HG02938 (cell line): ENCODE measurements at regions not wholly inside any gene's neighbourhood (a gene's known extent, or its start where the extent isn't known, plus 50 kb on each side); places are given as distances from the start of the nearest gene placed in this dataset.

Experiments
- ATAC-seq: cut with Tn5 transposase; IDR thresholded peaks from one replicate; pipeline ENCODE4 v1.9.1; 2021; ENCODE audit warnings: mild to moderate bottlenecking, moderate library complexity; ENCODE audit not compliant: unreplicated experiment

GRCh38 chr9:126235336-126236243, 91.0 kb upstream of the MVB12B start:
- ATAC-seq = no peak

DNA sequence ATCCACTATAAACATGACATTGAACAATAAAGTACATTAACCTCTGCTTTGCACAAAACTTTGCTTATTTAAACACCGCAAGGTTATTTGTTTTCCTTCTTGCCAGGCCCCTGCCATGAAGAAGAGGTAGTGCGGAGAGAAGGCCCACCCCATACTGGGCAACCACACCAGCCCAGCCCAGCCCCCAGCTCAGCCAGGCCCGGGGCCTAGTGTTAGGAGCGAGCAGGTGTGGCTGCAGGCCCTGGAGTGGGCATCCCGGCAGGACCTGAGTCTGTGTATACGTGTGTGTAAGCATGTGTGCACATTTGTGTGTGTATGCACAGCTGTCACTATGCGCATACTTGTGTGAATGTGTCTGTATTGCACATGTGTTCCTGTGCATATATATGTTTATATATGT, 90.4 kb upstream of the MVB12B start:
- ATAC-seq = no peak

DNA sequence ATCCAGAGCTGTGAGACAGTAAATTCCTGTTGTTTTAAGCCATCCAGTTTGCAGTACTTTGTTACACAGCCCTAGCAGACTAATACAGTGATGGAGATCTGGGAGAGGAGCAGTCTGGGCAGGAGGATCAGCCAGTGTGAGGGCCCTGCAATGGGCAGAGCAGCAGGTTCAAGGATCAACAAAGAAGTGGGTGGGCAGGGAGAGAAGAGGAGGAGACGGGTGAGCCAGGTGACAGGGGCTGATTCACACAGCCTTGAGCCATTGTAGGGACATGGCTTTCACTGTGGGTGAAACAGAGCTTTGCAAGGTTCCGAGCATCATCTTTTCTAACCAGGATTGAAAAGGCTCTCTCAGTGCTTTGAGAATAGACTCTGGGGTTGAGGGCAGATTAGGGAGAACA, 88.2 kb upstream of the MVB12B start:
- no peak for ATAC-seq

GRCh38 chr9:126239515-126239914, 87.1 kb upstream of the MVB12B start:
- ATAC-seq = no peak

- ATAC-seq = no peak
These were observed 85.8 kb upstream of the MVB12B start for GRCh38 chr9:126240835-126241234.

GRCh38 chr9:126248680-126249079, 77.9 kb upstream of the MVB12B start:
- no peak for ATAC-seq

DNA sequence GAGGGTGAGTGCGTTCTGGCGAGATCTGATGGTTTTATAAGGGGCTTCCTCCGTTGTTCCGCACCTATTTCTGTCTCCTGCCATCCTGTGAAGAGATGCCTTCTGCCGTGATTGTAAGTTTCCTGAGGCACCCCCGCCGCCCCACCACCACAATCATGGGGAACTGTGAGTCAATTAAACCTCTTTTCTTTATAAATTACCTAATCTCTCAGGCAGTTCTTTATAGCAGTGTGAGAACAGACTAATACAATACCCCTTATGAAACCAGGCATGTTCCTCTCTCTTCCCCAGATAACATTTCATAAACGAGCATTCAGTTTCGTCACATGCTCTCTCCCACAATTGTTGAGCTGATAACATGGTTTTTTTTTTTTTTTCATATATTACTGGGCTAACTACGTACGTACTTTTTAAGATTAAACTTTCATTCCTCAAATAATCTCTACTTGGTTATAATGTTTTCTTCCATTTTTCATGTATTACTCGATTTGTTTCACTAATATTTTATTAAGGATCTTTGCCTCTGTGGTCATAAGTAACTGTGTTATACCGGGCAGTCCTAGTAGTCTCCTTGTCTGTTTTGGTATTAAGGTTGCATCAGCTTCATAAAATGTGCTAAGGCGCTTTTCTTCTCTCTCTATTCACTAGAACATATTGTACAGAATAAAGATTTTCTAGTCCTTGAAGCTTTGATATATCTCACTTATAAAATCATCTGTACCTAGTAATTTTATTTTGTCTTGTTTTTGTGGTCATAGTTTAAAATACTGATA, 64.9 kb upstream of the MVB12B start:
- no peak for ATAC-seq

- no peak for ATAC-seq
These were observed 63.9 kb upstream of the MVB12B start for GRCh38 chr9:126262738-126263137.

DNA sequence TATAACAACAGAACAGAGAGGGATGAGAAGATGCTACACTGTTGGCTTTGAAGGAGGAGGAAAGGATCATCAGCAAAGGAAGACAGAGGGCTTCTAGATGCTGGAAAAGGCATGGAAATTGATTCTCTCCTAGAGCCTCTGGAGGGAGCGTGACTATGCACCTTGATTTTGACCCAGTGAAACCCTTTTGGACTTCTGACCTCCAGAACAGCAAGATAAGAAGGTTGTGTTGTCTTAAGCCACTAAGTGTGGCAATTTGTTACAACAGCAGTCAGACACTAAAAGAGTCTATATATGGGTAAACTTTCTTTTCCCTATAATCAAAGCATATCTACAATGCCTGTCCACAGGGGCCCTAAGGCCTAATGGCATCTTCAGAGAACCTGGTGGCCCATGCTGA, 56.1 kb upstream of the MVB12B start:
- ATAC-seq = no peak

- no peak for ATAC-seq
These were observed 51.1 kb upstream of the MVB12B start for GRCh38 chr9:126275386-126276001.

DNA sequence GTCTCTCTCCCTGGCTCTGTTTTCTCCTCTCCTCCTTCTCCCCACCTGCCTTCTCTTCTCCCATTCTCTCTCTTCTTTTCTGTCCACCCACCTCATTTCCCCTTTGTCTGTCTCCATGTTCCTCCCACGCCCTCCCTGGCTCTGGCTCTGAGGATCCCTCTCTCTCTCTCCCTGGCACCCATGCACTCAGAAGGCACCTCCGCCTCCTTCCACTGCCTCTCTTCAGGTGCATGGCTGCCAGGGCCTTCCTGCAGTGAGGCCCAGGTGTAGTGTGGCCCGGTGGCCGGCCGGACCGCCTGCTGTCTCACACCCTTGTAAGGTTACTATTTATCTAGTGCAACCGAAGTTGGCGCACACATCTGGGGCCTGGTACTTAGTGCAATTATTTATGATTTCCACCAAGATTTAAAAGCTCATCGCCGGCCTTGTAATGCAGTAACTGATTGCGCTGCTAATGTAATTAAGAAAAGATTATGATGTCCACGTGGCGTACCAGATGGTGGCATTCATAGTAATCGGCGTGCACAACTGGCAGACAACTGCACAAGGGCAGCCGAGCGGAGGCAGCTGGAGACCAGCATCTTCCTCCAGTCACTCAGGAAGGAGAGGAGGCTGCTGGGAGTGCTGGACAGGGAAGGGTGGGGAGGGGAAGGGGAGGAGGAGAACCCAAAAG, 50.4 kb upstream of the MVB12B start:
- ATAC-seq = no peak
